CD14-positive monocyte (primary cell): ENCODE measurements at regions not wholly inside any gene's neighbourhood (a gene's known extent, or its start where the extent isn't known, plus 50 kb on each side); places are given as distances from the start of the nearest gene placed in this dataset.

Experiments used
- DNase-seq, 3 donors: peaks; one replicate each; pipeline ENCODE4 v3.0.0-alpha.2; 2011 to 2022
- H2AFZ ChIP-seq: 2 replicates; pipeline ENCODE4 v1.6.0; 2012; ENCODE audit warnings: mild to moderate bottlenecking, low read depth, low read length, inconsistent platforms; ENCODE audit not compliant: insufficient read depth, poor library complexity, severe bottlenecking
- H3K27ac ChIP-seq, 2 donors: 1 replicate in 1 of 2; 2 replicates in 1 of 2; pipeline ENCODE4 v1.5.1; 2012 to 2013; ENCODE audit warnings: low read length in 2 of 2, control low read depth in 1 of 2, inconsistent platforms in 1 of 2, low read depth in 1 of 2, mild to moderate bottlenecking in 1 of 2
- H3K27me3 ChIP-seq, 2 donors: one replicate each; pipeline versions ENCODE4 v1.6.0 to v1.6.1; 2011 to 2013; ENCODE audit warnings: low read length in 2 of 2; ENCODE audit not compliant: control insufficient read depth in 2 of 2, insufficient read depth in 2 of 2
- H3K36me3 ChIP-seq, 2 donors: replicated peaks in 1 of 2; 1 replicate in 1 of 2; 2 replicates in 1 of 2; pipeline versions ENCODE4 v1.5.1 to v1.6.1; 2012 to 2013; ENCODE audit warnings: low read length in 2 of 2, control low read depth in 1 of 2, inconsistent platforms in 1 of 2, mild to moderate bottlenecking in 1 of 2; ENCODE audit not compliant: insufficient read depth in 2 of 2, control insufficient read depth in 1 of 2
- H3K4me1 ChIP-seq, 2 donors: 1 replicate in 1 of 2; 2 replicates in 1 of 2; pipeline versions ENCODE4 v1.5.1 to v1.6.1; 2012 to 2013; ENCODE audit warnings: low read length in 2 of 2, control low read depth in 1 of 2, inconsistent platforms in 1 of 2, mild to moderate bottlenecking in 1 of 2, moderate library complexity in 1 of 2; ENCODE audit not compliant: insufficient read depth in 2 of 2, control insufficient read depth in 1 of 2
- H3K4me2 ChIP-seq: replicated peaks from 2 replicates; pipeline ENCODE3; 2012; ENCODE audit warnings: low read length, moderate library complexity, mild to moderate bottlenecking; ENCODE audit not compliant: poor library complexity, severe bottlenecking; ENCODE audit errors: extremely low read depth
- H3K4me3 ChIP-seq, 3 experiments: fragments of 200-600 bp in 1 of 3; sonication (generic) in 1 of 3; replicated peaks in 1 of 3; 1 replicate in 2 of 3; 2 replicates in 1 of 3; pipeline ENCODE4 v1.5.1; 2011 to 2013; ENCODE audit warnings: low read length in 3 of 3, mild to moderate bottlenecking in 3 of 3, control low read depth in 2 of 3, low read depth in 2 of 3, inconsistent platforms in 1 of 3, moderate library complexity in 1 of 3
- H3K79me2 ChIP-seq: 2 replicates; pipeline ENCODE4 v1.6.0; 2012; ENCODE audit warnings: mild to moderate bottlenecking, control low read depth, inconsistent platforms, low read length, moderate library complexity; ENCODE audit not compliant: insufficient read depth
- H3K9ac ChIP-seq: 2 replicates; pipeline ENCODE4 v1.6.0; 2017; ENCODE audit warnings: low read length, mild to moderate bottlenecking; ENCODE audit not compliant: insufficient read depth, poor library complexity, severe bottlenecking
- H3K9me3 ChIP-seq, 2 donors: replicated peaks in 1 of 2; 1 replicate in 1 of 2; 2 replicates in 1 of 2; pipeline versions ENCODE4 v1.5.1 to v1.6.1; 2012 to 2013; ENCODE audit warnings: low read length in 2 of 2, control low read depth in 1 of 2; ENCODE audit not compliant: control insufficient read depth in 1 of 2, insufficient read depth in 1 of 2
- H4K20me1 ChIP-seq: 2 replicates; pipeline ENCODE4 v1.6.0; 2012; ENCODE audit warnings: mild to moderate bottlenecking, low read length, control low read depth, moderate library complexity; ENCODE audit not compliant: insufficient read depth
- H3K27ac Mint-ChIP-seq, 7 donors: one replicate each; pipeline ENCODE4 v1.8.0; 2020; ENCODE audit warnings: mild to moderate bottlenecking in 7 of 7, mixed read lengths in 7 of 7, moderate library complexity in 6 of 7, inconsistent platforms in 2 of 7
- H3K27me3 Mint-ChIP-seq, 3 donors: one replicate each; pipeline ENCODE4 v1.8.0; 2021 to 2022; ENCODE audit warnings: low read depth in 3 of 3, mild to moderate bottlenecking in 3 of 3, mixed read lengths in 3 of 3, moderate library complexity in 3 of 3, inconsistent platforms in 1 of 3
- H3K36me3 Mint-ChIP-seq, 2 donors: one replicate each; pipeline ENCODE4 v1.8.0; 2020; ENCODE audit warnings: mixed read lengths in 2 of 2, inconsistent platforms in 1 of 2, mild to moderate bottlenecking in 1 of 2
- H3K4me1 Mint-ChIP-seq: one replicate; pipeline ENCODE4 v1.8.0; 2020; ENCODE audit warnings: mild to moderate bottlenecking, mixed read lengths
- H3K4me3 Mint-ChIP-seq, 2 donors: one replicate each; pipeline ENCODE4 v1.8.0; 2020; ENCODE audit warnings: mild to moderate bottlenecking in 2 of 2, mixed read lengths in 2 of 2, moderate library complexity in 1 of 2
- H3K9me3 Mint-ChIP-seq, 7 donors: one replicate each; pipeline ENCODE4 v1.8.0; 2020 to 2022; ENCODE audit warnings: mixed read lengths in 7 of 7, mild to moderate bottlenecking in 6 of 7, moderate library complexity in 6 of 7, inconsistent platforms in 2 of 7
- CTCF ChIP-seq: fragments of 200-600 bp; IDR thresholded peaks from one replicate; pipeline ENCODE4 v1.8.0; 2022; ENCODE audit warnings: antibody characterized with exemption, mild to moderate bottlenecking
- WGBS: methylation state at CpG from one replicate; pipeline ENCODE4 v1.1.5; 2013; ENCODE audit warnings: missing lambda C conversion rate; ENCODE audit not compliant: insufficient coverage; 5-methylcytosine and 5-hydroxymethylcytosine counted together
- intact Hi-C, 2 donors: fragments of 100-400 bp; cut with micrococcal nuclease; formaldehyde crosslinking; loops; one replicate each; pipeline versions ENCODE4 v1.15.0 to v1.15.1; 2023

- H3K9ac ChIP-seq = no peak overlapping the region
- no peaks in the 10 kb centered on the region for H3K27me3 ChIP-seq
- no peaks in the 10 kb centered on the region for H3K36me3 Mint-ChIP-seq
- no peaks in the 10 kb centered on the region for H4K20me1 ChIP-seq
- no peak overlapping the region for H3K4me3 Mint-ChIP-seq
- H3K79me2 ChIP-seq = no peaks in the 10 kb centered on the region
- H3K4me3 ChIP-seq = no peak overlapping the region
- H3K27ac Mint-ChIP-seq = no peak overlapping the region
- H3K4me1 Mint-ChIP-seq = no peaks in the 10 kb centered on the region
- H2AFZ ChIP-seq = no peak overlapping the region
- 83% methylated on average over 6 of the region's 7 CpGs for WGBS
- no peak overlapping the region for H3K27ac ChIP-seq
- H3K9me3 Mint-ChIP-seq = peaks cover 0 to 20% (median 6%) of the 10 kb centered on the region in 7 donors
- no peaks in the 10 kb centered on the region for H3K27me3 Mint-ChIP-seq
- no peak for TF ChIP-seq CTCF
- H3K9me3 ChIP-seq = peaks cover 0 to 9% of the 10 kb centered on the region in 2 donors
- intact Hi-C loops = no loop called here
- no peaks in the 10 kb centered on the region for H3K4me1 ChIP-seq
- no peaks in the 10 kb centered on the region for H3K36me3 ChIP-seq
- H3K4me2 ChIP-seq = no peak overlapping the region
- DNase-seq = no peak
Observed at GRCh38 chr2:80869858-80870438, 565.4 kb upstream of the LRRTM1 start.

- no peak overlapping the region for H3K4me2 ChIP-seq
- no peak overlapping the region for H3K9ac ChIP-seq
- Mint-ChIP-seq H3K4me1 (no peaks in the 10 kb centered on the region), H3K4me3 (no peak overlapping the region), H3K27me3 (no peaks in the 10 kb centered on the region), H3K36me3 (no peaks in the 10 kb centered on the region), H3K9me3 (peaks cover 1 to 21% (median 7%) of the 10 kb centered on the region in 7 donors), H3K27ac (no peak overlapping the region)
- H3K79me2 ChIP-seq = no peaks in the 10 kb centered on the region
- peaks cover 4 to 9% of the 10 kb centered on the region in 2 donors for H3K9me3 ChIP-seq
- no peaks in the 10 kb centered on the region for H3K36me3 ChIP-seq
- H3K27ac ChIP-seq = no peak overlapping the region
- 96% methylated on average over 4 of the region's 4 CpGs for WGBS
- H3K27me3 ChIP-seq = no peaks in the 10 kb centered on the region
- H2AFZ ChIP-seq = no peak overlapping the region
- intact Hi-C loops = no loop called here
- H4K20me1 ChIP-seq = no peaks in the 10 kb centered on the region
- no peaks in the 10 kb centered on the region for H3K4me1 ChIP-seq
- DNase-seq = no peak
- no peak for TF ChIP-seq CTCF
- no peak overlapping the region for H3K4me3 ChIP-seq
Observed at GRCh38 chr2:80863147-80863714, 558.7 kb upstream of the LRRTM1 start.
